HG03354 (cell line): ENCODE measurements at regions not wholly inside any gene's neighbourhood (a gene's known extent, or its start where the extent isn't known, plus 50 kb on each side); places are given as distances from the start of the nearest gene placed in this dataset.
"Not testable (repeated sequence)": the region's sequence is repeated elsewhere in the genome, so short reads cannot be mapped to it uniquely, and the experiment has no call there.

Experiments
- ATAC-seq: cut with Tn5 transposase; IDR thresholded peaks from one replicate; pipeline ENCODE4 v1.9.1; 2021; ENCODE audit warnings: mild to moderate bottlenecking; ENCODE audit not compliant: unreplicated experiment, poor library complexity, severe bottlenecking

- ATAC-seq: peak; percentile 10
Observed at GRCh38 chr18:11512096-11513025, 97.0 kb upstream of the SLC35G4 start.

- peak; percentile 91 for ATAC-seq
Observed at GRCh38 chr18:11511434-11512095, 97.8 kb upstream of the SLC35G4 start.

GRCh38 chr18:11506856-11507255, 102.5 kb upstream of the SLC35G4 start:
- ATAC-seq: no peak

GRCh38 chr18:11505993-11506392, 103.4 kb upstream of the SLC35G4 start:
- no peak for ATAC-seq

GRCh38 chr18:11504962-11505361, 104.4 kb upstream of the SLC35G4 start:
- ATAC-seq: no peak

- no peak for ATAC-seq
Observed at GRCh38 chr18:11502368-11502767, 107.0 kb upstream of the SLC35G4 start.

- ATAC-seq: no peak
Observed at GRCh38 chr18:11501352-11501751, 108.0 kb upstream of the SLC35G4 start.

- ATAC-seq: peak; percentile 55
Observed at GRCh38 chr18:11500153-11501122, 109.0 kb upstream of the SLC35G4 start.

GRCh38 chr18:11498821-11499220, 110.6 kb upstream of the SLC35G4 start:
- no peak for ATAC-seq

GRCh38 chr18:11497585-11497984, 111.8 kb upstream of the SLC35G4 start:
- no peak for ATAC-seq

- ATAC-seq: no peak
Observed at GRCh38 chr18:11496526-11497172, 112.7 kb upstream of the SLC35G4 start.

GRCh38 chr18:11495441-11495840, 114.0 kb upstream of the SLC35G4 start:
- ATAC-seq: no peak

GRCh38 chr18:11494107-11494506, 115.3 kb upstream of the SLC35G4 start:
- ATAC-seq: no peak

- ATAC-seq: no peak
Observed at GRCh38 chr18:11489266-11489899, 120.0 kb upstream of the SLC35G4 start.

GRCh38 chr18:11488175-11488574, 121.2 kb upstream of the SLC35G4 start:
- no peak for ATAC-seq

GRCh38 chr18:11487390-11487789, 122.0 kb upstream of the SLC35G4 start:
- ATAC-seq: no peak

- ATAC-seq: no peak
Observed at GRCh38 chr18:11482271-11482670, 127.1 kb upstream of the SLC35G4 start.

GRCh38 chr18:11480692-11481091, 128.7 kb upstream of the SLC35G4 start:
- no peak for ATAC-seq

GRCh38 chr18:11479031-11479430, 130.4 kb upstream of the SLC35G4 start:
- not testable (repeated sequence) for ATAC-seq
